ENCODE measurements at regions not wholly inside any gene's neighbourhood (a gene's known extent, or its start where the extent isn't known, plus 50 kb on each side); places are given as distances from the start of the nearest gene placed in this dataset.
"Not testable (repeated sequence)": the region's sequence is repeated elsewhere in the genome, so short reads cannot be mapped to it uniquely, and the experiment has no call there.

- Mint-ChIP-seq H3K9me3 (ENCODE audit: low read depth, unreplicated experiment) (no peaks in the 10 kb centered on the region), H3K4me3 (ENCODE audit: low read depth, unreplicated experiment) (no peak overlapping the region), H3K27me3 (ENCODE audit: unreplicated experiment) (no peaks in the 10 kb centered on the region), H3K27ac (ENCODE audit: unreplicated experiment) (no peak overlapping the region), H3K4me1 (ENCODE audit: low read depth, unreplicated experiment) (peaks cover 6% of the 10 kb centered on the region), H3K36me3 (ENCODE audit: insufficient read depth, unreplicated experiment) (no peaks in the 10 kb centered on the region)
- DNase-seq, result no peak
- intact Hi-C loops (cut with micrococcal nuclease; ENCODE audit: unreplicated experiment), result no loop called here
- CTCF ChIA-PET, result no interaction called here
- no peak for TF ChIP-seq CTCF (IDR thresholded peaks at IDR 0.05; ENCODE audit: unreplicated experiment)
- BruUV-seq (replicated peaks), result no TSS peak
Measured at GRCh38 chr6:134797400-134798113, 152.3 kb downstream of the ALDH8A1 start.

- H3K27me3 Mint-ChIP-seq (ENCODE audit: unreplicated experiment), result no peaks in the 10 kb centered on the region
- TF ChIP-seq CTCF (IDR thresholded peaks at IDR 0.05; ENCODE audit: unreplicated experiment), result no peak
- no peak for DNase-seq
- no peaks in the 10 kb centered on the region for H3K4me1 Mint-ChIP-seq (ENCODE audit: low read depth, unreplicated experiment)
- no peak overlapping the region for H3K4me3 Mint-ChIP-seq (ENCODE audit: low read depth, unreplicated experiment)
- peaks cover 8% of the 10 kb centered on the region for H3K9me3 Mint-ChIP-seq (ENCODE audit: low read depth, unreplicated experiment)
- H3K27ac Mint-ChIP-seq (ENCODE audit: unreplicated experiment), result no peak overlapping the region
- intact Hi-C loops (cut with micrococcal nuclease; ENCODE audit: unreplicated experiment), result no loop called here
- CTCF ChIA-PET, result interaction anchor here (0.6 to 0.7 kb wide), 3 partner anchors 79 to 772 kb away, joined by 3 to 4 read pairs (median 3); no protein-coding TSS in a partner anchor
- no peaks in the 10 kb centered on the region for H3K36me3 Mint-ChIP-seq (ENCODE audit: insufficient read depth, unreplicated experiment)
- no TSS peak for BruUV-seq (replicated peaks)
Measured at GRCh38 chr6:134795691-134796090, 154.2 kb downstream of the ALDH8A1 start.

- intact Hi-C loops (cut with micrococcal nuclease; ENCODE audit: unreplicated experiment), result no loop called here
- no peaks in the 10 kb centered on the region for H3K36me3 Mint-ChIP-seq (ENCODE audit: insufficient read depth, unreplicated experiment)
- BruUV-seq (replicated peaks), result no TSS peak
- H3K27ac Mint-ChIP-seq (ENCODE audit: unreplicated experiment), result no peak overlapping the region
- no peaks in the 10 kb centered on the region for H3K4me1 Mint-ChIP-seq (ENCODE audit: low read depth, unreplicated experiment)
- H3K4me3 Mint-ChIP-seq (ENCODE audit: low read depth, unreplicated experiment), result no peak overlapping the region
- H3K9me3 Mint-ChIP-seq (ENCODE audit: low read depth, unreplicated experiment), result peaks cover 11% of the 10 kb centered on the region
- CTCF ChIA-PET, result interaction anchor here (0.7 kb wide), 1 partner anchor 41 kb away, joined by 3 read pairs; no protein-coding TSS in a partner anchor
- H3K27me3 Mint-ChIP-seq (ENCODE audit: unreplicated experiment), result no peaks in the 10 kb centered on the region
- no peak for TF ChIP-seq CTCF (IDR thresholded peaks at IDR 0.05; ENCODE audit: unreplicated experiment)
- DNase-seq, result no peak
Measured at GRCh38 chr6:134795001-134795400, 154.9 kb downstream of the ALDH8A1 start.

- CTCF ChIA-PET; DNase-seq; intact Hi-C loops (cut with micrococcal nuclease; ENCODE audit: unreplicated experiment); H3K27ac Mint-ChIP-seq (ENCODE audit: unreplicated experiment); H3K27me3 Mint-ChIP-seq (ENCODE audit: unreplicated experiment); H3K36me3 Mint-ChIP-seq (ENCODE audit: insufficient read depth, unreplicated experiment); BruUV-seq (replicated peaks); H3K4me3 Mint-ChIP-seq (ENCODE audit: low read depth, unreplicated experiment): not testable (repeated sequence)
- Mint-ChIP-seq H3K4me1 (ENCODE audit: low read depth, unreplicated experiment) (peaks cover 16% of the 10 kb centered on the region), H3K9me3 (ENCODE audit: low read depth, unreplicated experiment) (peaks cover 11% of the 10 kb centered on the region)
Measured at GRCh38 chr6:134791243-134791843, 158.6 kb downstream of the ALDH8A1 start.
